GM21526 (cell line): ENCODE measurements at regions not wholly inside any gene's neighbourhood (a gene's known extent, or its start where the extent isn't known, plus 50 kb on each side); places are given as distances from the start of the nearest gene placed in this dataset.
"Not testable (repeated sequence)": the region's sequence is repeated elsewhere in the genome, so short reads cannot be mapped to it uniquely, and the experiment has no call there.

Experiments used
- ATAC-seq: cut with Tn5 transposase; IDR thresholded peaks from one replicate; pipeline ENCODE4 v1.9.1; 2021; ENCODE audit warnings: moderate library complexity; ENCODE audit not compliant: unreplicated experiment, low FRiP score

- no peak for ATAC-seq
Observed at GRCh38 chr9:13948037-13948436, 365.9 kb downstream of the NFIB start.

GRCh38 chr9:13943176-13943575 is 370.8 kb downstream of the NFIB start:
- ATAC-seq, result no peak

GRCh38 chr9:13942695-13943094 is 371.2 kb downstream of the NFIB start:
- ATAC-seq, result no peak

GRCh38 chr9:13942201-13942600 is 371.7 kb downstream of the NFIB start:
- no peak for ATAC-seq

GRCh38 chr9:13941714-13942113 is 372.2 kb downstream of the NFIB start:
- ATAC-seq, result no peak

- ATAC-seq, result no peak
Observed at GRCh38 chr9:13939701-13940490, 374.0 kb downstream of the NFIB start.

- no peak for ATAC-seq
Observed at GRCh38 chr9:13939134-13939533, 374.8 kb downstream of the NFIB start.

GRCh38 chr9:13934416-13934815 is 379.5 kb downstream of the NFIB start:
- ATAC-seq, result no peak

- ATAC-seq, result no peak
Observed at GRCh38 chr9:13933268-13933656, 380.7 kb downstream of the NFIB start.

GRCh38 chr9:13932528-13933267 is 381.2 kb downstream of the NFIB start:
- no peak for ATAC-seq

GRCh38 chr9:13929013-13929412 is 384.9 kb downstream of the NFIB start:
- ATAC-seq, result no peak

GRCh38 chr9:13923381-13923780 is 390.6 kb downstream of the NFIB start:
- ATAC-seq, result no peak

GRCh38 chr9:13920557-13920956 is 393.4 kb downstream of the NFIB start:
- ATAC-seq, result no peak

- ATAC-seq, result no peak
Observed at GRCh38 chr9:13919401-13919800, 394.5 kb downstream of the NFIB start.

- ATAC-seq, result no peak
Observed at GRCh38 chr9:13917534-13917933, 396.4 kb downstream of the NFIB start.

GRCh38 chr9:13915591-13916301 is 398.2 kb downstream of the NFIB start:
- ATAC-seq, result no peak

- ATAC-seq, result no peak
Observed at GRCh38 chr9:13915131-13915530, 398.8 kb downstream of the NFIB start.

- no peak for ATAC-seq
Observed at GRCh38 chr9:13911473-13911872, 402.5 kb downstream of the NFIB start.

GRCh38 chr9:13907842-13908241 is 406.1 kb downstream of the NFIB start:
- not testable (repeated sequence) for ATAC-seq

- ATAC-seq, result no peak
Observed at GRCh38 chr9:13904746-13905145, 409.2 kb downstream of the NFIB start.

GRCh38 chr9:13904311-13904710 is 409.6 kb downstream of the NFIB start:
- ATAC-seq, result no peak
